ENCODE measurements at regions not wholly inside any gene's neighbourhood (a gene's known extent, or its start where the extent isn't known, plus 50 kb on each side); places are given as distances from the start of the nearest gene placed in this dataset.

DNA sequence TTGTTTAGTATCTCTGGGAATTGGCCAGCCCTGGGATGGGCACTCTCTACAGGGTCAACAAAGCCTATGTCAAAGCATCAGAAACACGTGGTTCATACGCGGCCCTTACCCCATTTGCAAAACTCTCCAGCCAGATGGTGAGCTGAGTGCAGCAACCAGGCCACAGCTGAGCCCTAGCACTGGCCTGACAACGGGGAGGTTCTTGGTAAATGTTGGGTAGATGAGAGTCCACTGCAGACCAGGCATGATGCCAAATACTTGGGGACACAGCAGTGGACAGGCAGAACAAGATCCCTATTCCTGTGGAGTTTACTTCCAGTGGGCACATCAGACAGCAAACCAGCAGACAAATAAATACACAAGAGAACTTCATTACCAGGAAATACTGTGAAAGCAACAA, 172.1 kb upstream of the SYT13 start:
- Histone ChIP-seq H3K27ac (no peak overlapping the region), H3K4me3 (no peak overlapping the region), H3K9me3 (replicated peaks in 1 of 3) (no peaks in the 10 kb centered on the region), H3K36me3 (replicated peaks in 1 of 2) (no peaks in the 10 kb centered on the region), H3K27me3 (no peaks in the 10 kb centered on the region), H3K4me1 (replicated peaks in 1 of 2) (no peaks in the 10 kb centered on the region)
- WGBS, 4 donors: 75 to 91% (median 87%) methylated on average over 4 of the region's 4 CpGs
- intact Hi-C loops (cut with DNase I): no loop called here
- no peak for DNase-seq
- TF ChIP-seq POLR2A (IDR thresholded peaks at IDR 0.05): no peak
- TF ChIP-seq, protein P1, sequence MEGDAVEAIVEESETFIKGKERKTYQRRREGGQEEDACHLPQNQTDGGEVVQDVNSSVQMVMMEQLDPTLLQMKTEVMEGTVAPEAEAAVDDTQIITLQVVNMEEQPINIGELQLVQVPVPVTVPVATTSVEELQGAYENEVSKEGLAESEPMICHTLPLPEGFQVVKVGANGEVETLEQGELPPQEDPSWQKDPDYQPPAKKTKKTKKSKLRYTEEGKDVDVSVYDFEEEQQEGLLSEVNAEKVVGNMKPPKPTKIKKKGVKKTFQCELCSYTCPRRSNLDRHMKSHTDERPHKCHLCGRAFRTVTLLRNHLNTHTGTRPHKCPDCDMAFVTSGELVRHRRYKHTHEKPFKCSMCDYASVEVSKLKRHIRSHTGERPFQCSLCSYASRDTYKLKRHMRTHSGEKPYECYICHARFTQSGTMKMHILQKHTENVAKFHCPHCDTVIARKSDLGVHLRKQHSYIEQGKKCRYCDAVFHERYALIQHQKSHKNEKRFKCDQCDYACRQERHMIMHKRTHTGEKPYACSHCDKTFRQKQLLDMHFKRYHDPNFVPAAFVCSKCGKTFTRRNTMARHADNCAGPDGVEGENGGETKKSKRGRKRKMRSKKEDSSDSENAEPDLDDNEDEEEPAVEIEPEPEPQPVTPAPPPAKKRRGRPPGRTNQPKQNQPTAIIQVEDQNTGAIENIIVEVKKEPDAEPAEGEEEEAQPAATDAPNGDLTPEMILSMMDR (IDR thresholded peaks at IDR 0.05): no peak

DNA sequence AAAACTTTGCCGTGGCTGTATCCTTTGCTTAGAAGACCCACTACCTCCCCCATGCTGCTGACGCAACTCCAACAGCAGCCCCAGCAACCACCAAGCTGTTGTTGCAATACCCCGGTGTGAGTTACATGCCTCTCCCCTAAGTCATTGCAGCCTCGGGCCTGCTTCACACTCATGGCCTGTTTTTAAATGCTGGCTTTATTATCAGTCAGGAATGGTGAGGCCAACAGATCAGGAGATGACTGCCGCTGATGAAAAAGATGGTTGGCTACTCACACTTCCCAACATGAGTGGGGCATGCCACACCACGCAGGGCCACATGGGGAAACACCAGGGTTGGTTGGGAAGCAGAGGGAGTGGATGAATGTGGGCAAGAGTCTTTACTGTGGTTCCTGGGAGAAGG, 171.5 kb upstream of the SYT13 start:
- H3K4me3 ChIP-seq: no peak overlapping the region
- TF ChIP-seq, protein P1 (IDR thresholded peaks at IDR 0.05): no peak
- no peak for TF ChIP-seq POLR2A (IDR thresholded peaks at IDR 0.05)
- no peaks in the 10 kb centered on the region for H3K27me3 ChIP-seq
- H3K4me1 ChIP-seq (replicated peaks in 1 of 2): no peaks in the 10 kb centered on the region
- DNase-seq: no peak
- H3K27ac ChIP-seq: no peak overlapping the region
- H3K36me3 ChIP-seq (replicated peaks in 1 of 2): no peaks in the 10 kb centered on the region
- H3K9me3 ChIP-seq (replicated peaks in 1 of 3): no peaks in the 10 kb centered on the region
- intact Hi-C loops (cut with DNase I): no loop called here
- 79 to 93% (median 85%) methylated on average over 6 of the region's 6 CpGs for WGBS, 4 donors

DNA sequence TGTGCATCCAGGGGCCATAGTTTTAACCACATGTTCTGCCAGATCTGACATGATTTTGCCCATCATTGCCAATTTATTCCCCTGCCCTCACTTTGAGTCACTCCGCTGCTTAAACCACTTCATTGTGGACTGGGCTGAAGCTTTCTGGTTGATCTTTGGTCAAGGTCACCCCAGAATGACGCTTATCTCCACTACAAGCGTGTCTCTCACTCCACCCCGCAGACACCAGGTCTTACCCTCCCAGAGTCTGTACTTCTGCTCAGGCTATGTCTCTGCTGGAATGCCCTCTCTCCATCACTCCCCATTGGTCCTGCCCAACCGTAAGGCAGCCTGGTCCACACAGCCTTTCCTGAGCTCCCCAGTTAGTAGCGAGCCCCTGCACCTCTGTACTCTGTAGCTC, 170.5 kb upstream of the SYT13 start:
- Histone ChIP-seq H3K36me3 (replicated peaks in 1 of 2) (no peaks in the 10 kb centered on the region), H3K4me1 (replicated peaks in 1 of 2) (peaks cover 6% of the 10 kb centered on the region in 2 donors), H3K27ac (no peak overlapping the region), H3K27me3 (no peaks in the 10 kb centered on the region), H3K9me3 (replicated peaks in 1 of 3) (no peaks in the 10 kb centered on the region), H3K4me3 (no peak overlapping the region)
- intact Hi-C loops (cut with DNase I): no loop called here
- DNase-seq: peak in 1 of 7 donors; percentile 49
- TF ChIP-seq, protein P1 (IDR thresholded peaks at IDR 0.05): no peak
- no peak for TF ChIP-seq POLR2A (IDR thresholded peaks at IDR 0.05)
- 62 to 78% (median 71%) methylated on average over 6 of the region's 6 CpGs for WGBS, 4 donors

DNA sequence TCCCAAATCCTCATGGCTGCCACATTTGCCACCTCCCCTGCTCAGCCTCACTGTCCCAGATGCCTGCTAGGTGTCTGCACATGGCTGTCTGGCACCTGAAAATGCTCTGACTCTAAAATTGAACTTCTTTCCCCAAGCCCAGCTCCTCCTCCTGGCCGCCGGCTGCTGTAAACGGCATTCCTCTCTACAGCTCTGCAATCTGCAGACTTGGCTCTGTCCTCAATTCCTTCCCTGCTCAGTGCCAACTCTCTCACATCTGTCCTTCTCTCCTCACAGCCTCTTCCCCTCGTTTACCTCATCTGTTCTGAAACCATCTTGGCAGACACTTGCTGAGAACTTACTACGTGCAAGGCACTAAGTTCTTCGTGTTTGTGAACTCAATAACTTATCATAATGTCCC, 169.4 kb upstream of the SYT13 start:
- 57 to 68% (median 60%) methylated on average over 6 of the region's 6 CpGs for WGBS, 4 donors
- Histone ChIP-seq H3K27ac (no peak overlapping the region), H3K4me3 (no peak overlapping the region), H3K4me1 (replicated peaks in 1 of 2) (peaks cover 7 to 15% of the 10 kb centered on the region in 2 donors), H3K9me3 (replicated peaks in 1 of 3) (no peaks in the 10 kb centered on the region), H3K27me3 (no peaks in the 10 kb centered on the region), H3K36me3 (replicated peaks in 1 of 2) (no peaks in the 10 kb centered on the region)
- TF ChIP-seq, protein P1 (IDR thresholded peaks at IDR 0.05): no peak
- TF ChIP-seq POLR2A (IDR thresholded peaks at IDR 0.05): no peak
- intact Hi-C loops (cut with DNase I): no loop called here
- no peak for DNase-seq
